Activated CD8-positive, alpha-beta memory T cell treated with anti-CD3 and anti-CD28 coated beads, Interleukin-2, amount 50 U/mL, for 24 hours (primary cell): ENCODE measurements at regions not wholly inside any gene's neighbourhood (a gene's known extent, or its start where the extent isn't known, plus 50 kb on each side); places are given as distances from the start of the nearest gene placed in this dataset.
"Not testable (repeated sequence)": the region's sequence is repeated elsewhere in the genome, so short reads cannot be mapped to it uniquely, and the experiment has no call there.

Experiments used
- DNase-seq: peaks from one replicate; pipeline ENCODE4 v3.0.0-alpha.2; 2020; ENCODE audit errors: extremely low read depth

- DNase-seq, result no peak
Measured at GRCh38 chr7:12004581-12004980, 172.6 kb upstream of the THSD7A start.

GRCh38 chr7:12007576-12007975 is 175.6 kb upstream of the THSD7A start:
- no peak for DNase-seq

GRCh38 chr7:12013983-12014382 is 182.0 kb upstream of the THSD7A start:
- no peak for DNase-seq

GRCh38 chr7:12016439-12016838 is 184.4 kb upstream of the THSD7A start:
- DNase-seq, result no peak

- no peak for DNase-seq
Measured at GRCh38 chr7:12017046-12017445, 185.0 kb upstream of the THSD7A start.

GRCh38 chr7:12022011-12022410 is 189.1 kb upstream of the TMEM106B start:
- DNase-seq, result not testable (repeated sequence)

GRCh38 chr7:12025246-12025645 is 185.8 kb upstream of the TMEM106B start:
- no peak for DNase-seq

GRCh38 chr7:12028508-12028907 is 182.6 kb upstream of the TMEM106B start:
- no peak for DNase-seq

- DNase-seq, result no peak
Measured at GRCh38 chr7:12030116-12030515, 181.0 kb upstream of the TMEM106B start.

GRCh38 chr7:12031186-12031585 is 179.9 kb upstream of the TMEM106B start:
- no peak for DNase-seq

- DNase-seq, result no peak
Measured at GRCh38 chr7:12031638-12032037, 179.5 kb upstream of the TMEM106B start.

GRCh38 chr7:12032146-12032545 is 178.9 kb upstream of the TMEM106B start:
- DNase-seq, result no peak

GRCh38 chr7:12043457-12043856 is 167.6 kb upstream of the TMEM106B start:
- not testable (repeated sequence) for DNase-seq

- DNase-seq, result no peak
Measured at GRCh38 chr7:12052211-12052610, 158.9 kb upstream of the TMEM106B start.

GRCh38 chr7:12053561-12053960 is 157.5 kb upstream of the TMEM106B start:
- DNase-seq, result no peak

- no peak for DNase-seq
Measured at GRCh38 chr7:12054830-12055229, 156.3 kb upstream of the TMEM106B start.

- DNase-seq, result no peak
Measured at GRCh38 chr7:12056381-12056780, 154.7 kb upstream of the TMEM106B start.

- no peak for DNase-seq
Measured at GRCh38 chr7:12056977-12057376, 154.1 kb upstream of the TMEM106B start.

- DNase-seq, result no peak
Measured at GRCh38 chr7:12062062-12062461, 149.0 kb upstream of the TMEM106B start.

GRCh38 chr7:12064586-12065127 is 146.4 kb upstream of the TMEM106B start:
- no peak for DNase-seq

GRCh38 chr7:12066004-12066403 is 145.1 kb upstream of the TMEM106B start:
- no peak for DNase-seq

GRCh38 chr7:12066521-12066920 is 144.6 kb upstream of the TMEM106B start:
- no peak for DNase-seq

GRCh38 chr7:12067156-12067831 is 143.8 kb upstream of the TMEM106B start:
- DNase-seq, result peak; percentile 29

GRCh38 chr7:12069757-12070156 is 141.3 kb upstream of the TMEM106B start:
- no peak for DNase-seq
